Progenitor cell of endocrine pancreas (in vitro differentiated cells): ENCODE measurements at regions not wholly inside any gene's neighbourhood (a gene's known extent, or its start where the extent isn't known, plus 50 kb on each side); places are given as distances from the start of the nearest gene placed in this dataset.

ENCODE experiments used
- DNase-seq: peaks from one replicate; pipeline ENCODE4 v3.0.0; 2021; ENCODE audit warnings: low spot score; ENCODE audit not compliant: unreplicated experiment
- H3K27ac Mint-ChIP-seq: 2 replicates; pipeline ENCODE4 v1.8.0; 2021; ENCODE audit warnings: mild to moderate bottlenecking, moderate library complexity, mixed read lengths
- H3K27me3 Mint-ChIP-seq: 2 replicates; pipeline ENCODE4 v1.8.0; 2021; ENCODE audit warnings: mixed read lengths
- H3K36me3 Mint-ChIP-seq: 2 replicates; pipeline ENCODE4 v1.8.0; 2022; ENCODE audit warnings: mixed read lengths; ENCODE audit not compliant: insufficient read depth
- H3K4me1 Mint-ChIP-seq: 2 replicates; pipeline ENCODE4 v1.8.0; 2021; ENCODE audit warnings: low read depth, mixed read lengths
- H3K4me3 Mint-ChIP-seq: 2 replicates; pipeline ENCODE4 v1.8.0; 2021; ENCODE audit warnings: low read depth, mild to moderate bottlenecking, moderate library complexity, mixed read lengths
- H3K9me3 Mint-ChIP-seq: 2 replicates; pipeline ENCODE4 v1.8.0; 2021; ENCODE audit warnings: low read depth, mixed read lengths
- CTCF ChIP-seq: fragments of 200-600 bp; sonication (generic); IDR thresholded peaks from one replicate; pipeline ENCODE4 v1.5.0; 2021; ENCODE audit warnings: antibody characterized with exemption, mild to moderate bottlenecking; ENCODE audit not compliant: unreplicated experiment

- H3K36me3 Mint-ChIP-seq: no peaks in the 10 kb centered on the region
- no peak for TF ChIP-seq CTCF
- no peaks in the 10 kb centered on the region for H3K4me1 Mint-ChIP-seq
- DNase-seq: no peak
- peaks cover 3% of the 10 kb centered on the region for H3K9me3 Mint-ChIP-seq
- no peaks in the 10 kb centered on the region for H3K27me3 Mint-ChIP-seq
- H3K4me3 Mint-ChIP-seq: no peak overlapping the region
- H3K27ac Mint-ChIP-seq: no peak overlapping the region
Measured at GRCh38 chrX:114134465-114134864, 449.4 kb upstream of the HTR2C start.

- no peak overlapping the region for H3K27ac Mint-ChIP-seq
- peaks cover 23% of the 10 kb centered on the region for H3K9me3 Mint-ChIP-seq
- H3K4me3 Mint-ChIP-seq: no peak overlapping the region
Measured at GRCh38 chrX:114127411-114128025, 456.4 kb upstream of the HTR2C start.

GRCh38 chrX:114127005-114127404 lies 456.9 kb upstream of the HTR2C start:
- Mint-ChIP-seq H3K36me3 (peaks cover 1% of the 10 kb centered on the region), H3K4me1 (no peaks in the 10 kb centered on the region), H3K27me3 (no peaks in the 10 kb centered on the region), H3K4me3 (no peak overlapping the region), H3K9me3 (peaks cover 25% of the 10 kb centered on the region), H3K27ac (no peak overlapping the region)
- DNase-seq: no peak
- TF ChIP-seq CTCF: no peak

More at GRCh38 chrX:114127411-114128025, 456.4 kb upstream of the HTR2C start:
- H3K4me1 Mint-ChIP-seq: no peaks in the 10 kb centered on the region
- no peak for DNase-seq
- no peaks in the 10 kb centered on the region for H3K27me3 Mint-ChIP-seq
- H3K36me3 Mint-ChIP-seq: peaks cover 1% of the 10 kb centered on the region
- TF ChIP-seq CTCF: no peak

GRCh38 chrX:114101081-114101480 lies 482.8 kb upstream of the HTR2C start:
- no peak overlapping the region for H3K27ac Mint-ChIP-seq
- no peaks in the 10 kb centered on the region for H3K9me3 Mint-ChIP-seq
- no peaks in the 10 kb centered on the region for H3K27me3 Mint-ChIP-seq
- no peak overlapping the region for H3K4me3 Mint-ChIP-seq
- H3K4me1 Mint-ChIP-seq: peaks cover 11% of the 10 kb centered on the region
- no peaks in the 10 kb centered on the region for H3K36me3 Mint-ChIP-seq
- no peak for TF ChIP-seq CTCF
- DNase-seq: no peak

- DNase-seq: no peak
- no peaks in the 10 kb centered on the region for H3K27me3 Mint-ChIP-seq
- TF ChIP-seq CTCF: no peak
- H3K27ac Mint-ChIP-seq: no peak overlapping the region
- H3K4me3 Mint-ChIP-seq: no peak overlapping the region
- H3K4me1 Mint-ChIP-seq: peaks cover 11% of the 10 kb centered on the region
- no peaks in the 10 kb centered on the region for H3K9me3 Mint-ChIP-seq
- no peaks in the 10 kb centered on the region for H3K36me3 Mint-ChIP-seq
Measured at GRCh38 chrX:114097866-114098265, 486.0 kb upstream of the HTR2C start.
